Right cardiac atrium (tissue), 5 donors: ENCODE measurements at regions not wholly inside any gene's neighbourhood (a gene's known extent, or its start where the extent isn't known, plus 50 kb on each side); places are given as distances from the start of the nearest gene placed in this dataset.
A peak's percentile ranks its signal among the peaks of the same experiment; 100 is the strongest.

Source experiments
- ATAC-seq, 2 donors: fragments of 200-7000 bp; cut with Tn5 transposase; one replicate each; pipeline versions ENCODE4 v1.8.0 to v1.9.1; 2020; ENCODE audit warnings: moderate library complexity in 2 of 2, mild to moderate bottlenecking in 1 of 2
- DNase-seq, 3 donors: peaks; one replicate each; pipeline ENCODE4 v3.0.0-alpha.2; 2020
- H3K27ac ChIP-seq: one replicate; pipeline ENCODE4 v1.5.1; 2013; ENCODE audit warnings: mild to moderate bottlenecking, low read length, control low read depth, moderate library complexity
- H3K27me3 ChIP-seq: one replicate; pipeline ENCODE4 v1.6.1; 2013; ENCODE audit not compliant: control insufficient read depth, insufficient read depth
- H3K4me1 ChIP-seq: one replicate; pipeline ENCODE4 v1.6.1; 2013; ENCODE audit warnings: low read length; ENCODE audit not compliant: control insufficient read depth, insufficient read depth
- H3K4me3 ChIP-seq: one replicate; pipeline ENCODE4 v1.5.1; 2013; ENCODE audit warnings: low read length, control low read depth
- H3K9me3 ChIP-seq: one replicate; pipeline ENCODE4 v1.6.1; 2013; ENCODE audit warnings: low read length; ENCODE audit not compliant: control insufficient read depth
- WGBS: extraction: QIAGEN DNeasy Blood & Tissue Kit; methylation state at CpG from one replicate; pipeline ENCODE4 v1.1.7; 2013; 5-methylcytosine and 5-hydroxymethylcytosine counted together
- intact Hi-C, 4 donors: fragments of 100-400 bp; cut with DNase I; formaldehyde crosslinking; loops; one replicate each; pipeline versions ENCODE4 v1.11.0 to v1.14.0; 2022 to 2023
- donor health status: healthy with polysubstance abuse.
- donor health status: DM: no; HTN: yes; CAD: no.
- donor health status: DM: no; HTN: no; CAD: no.
- donor health status: DM: no; HTN: yes; CAD: no; lungs with severe emphysema.
- donor health status: DM: yes; HTN: yes; CAD: no.

DNA sequence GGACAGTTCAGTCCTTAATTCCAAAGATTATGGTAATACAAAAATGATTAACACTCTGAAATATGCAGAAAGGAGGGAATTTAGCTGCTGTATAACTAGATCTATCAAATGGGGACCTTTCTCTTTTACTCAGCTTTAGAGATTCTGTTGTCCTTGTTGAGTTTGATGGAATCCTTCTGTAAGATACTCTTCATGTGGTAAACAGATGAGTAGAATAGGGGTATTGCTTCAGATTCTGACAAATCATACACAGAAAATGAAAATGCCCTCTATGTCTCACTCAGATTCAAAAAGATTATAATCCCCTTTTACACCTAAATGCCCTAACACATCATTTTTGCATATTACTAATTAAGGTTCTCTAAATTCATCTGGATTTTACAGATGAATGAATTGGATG lies 50.7 kb downstream of the ARHGAP35 start:
- no peak overlapping the region for H3K4me3 ChIP-seq
- H3K27me3 ChIP-seq = no peaks in the 10 kb centered on the region
- H3K27ac ChIP-seq = no peak overlapping the region
- H3K9me3 ChIP-seq = no peaks in the 10 kb centered on the region
- ATAC-seq (no peak), DNase-seq (no peak)
- intact Hi-C loops = loop anchor here in 2 of 4 donors (10.0 kb wide), 1 partner anchor 47 kb away; the partner anchor contains the start of gene ARHGAP35 (in 2 of the 2)
- H3K4me1 ChIP-seq = peaks cover 13% of the 10 kb centered on the region

- Histone ChIP-seq H3K4me1 (peaks cover 13% of the 10 kb centered on the region), H3K9me3 (no peaks in the 10 kb centered on the region), H3K27ac (peak overlapping the region; percentile 39), H3K4me3 (no peak overlapping the region), H3K27me3 (no peaks in the 10 kb centered on the region)
- intact Hi-C loops = loop anchor here in 2 of 4 donors (10.0 kb wide), 1 partner anchor 49 kb away; the partner anchor contains the start of gene ARHGAP35 (in 2 of the 2)
- no peak for DNase-seq
- WGBS = 48% methylated on average over 6 of the region's 6 CpGs
- peak; percentile 72 to 81 for ATAC-seq
These were observed 52.5 kb downstream of the ARHGAP35 start for GRCh38 chr19:46913198-46913851.

- no peak for ATAC-seq
- Histone ChIP-seq H3K27ac (peak overlapping the region; percentile 42), H3K4me1 (peaks cover 10% of the 10 kb centered on the region), H3K9me3 (no peaks in the 10 kb centered on the region), H3K27me3 (no peaks in the 10 kb centered on the region), H3K4me3 (no peak overlapping the region)
- intact Hi-C loops = loop anchor here in 2 of 4 donors (10.0 kb wide), 1 partner anchor 49 kb away; the partner anchor contains the start of gene ARHGAP35 (in 2 of the 2)
- 43% methylated on average over 4 of the region's 4 CpGs for WGBS
- DNase-seq = no peak
These were observed 53.1 kb downstream of the ARHGAP35 start for GRCh38 chr19:46913852-46914430.

- intact Hi-C loops = loop anchor here in 2 of 4 donors (10.0 kb wide), 1 partner anchor 51 kb away; the partner anchor contains the start of gene ARHGAP35 (in 2 of the 2)
- WGBS = 48% methylated on average over 2 of the region's 2 CpGs
- peaks cover 10% of the 10 kb centered on the region for H3K4me1 ChIP-seq
These were observed 54.6 kb downstream of the ARHGAP35 start for GRCh38 chr19:46915386-46915785.

GRCh38 chr19:46917002-46917401 lies 56.2 kb downstream of the ARHGAP35 start:
- intact Hi-C loops = loop anchor here in 2 of 4 donors (10.0 kb wide), 1 partner anchor 52 kb away; the partner anchor contains the start of gene ARHGAP35 (in 2 of the 2)
- 94% methylated on average over 5 of the region's 5 CpGs for WGBS
- ATAC-seq (no peak), DNase-seq (no peak)
- H3K27me3 ChIP-seq = no peaks in the 10 kb centered on the region
- H3K9me3 ChIP-seq = no peaks in the 10 kb centered on the region
- peaks cover 6% of the 10 kb centered on the region for H3K4me1 ChIP-seq
- H3K27ac ChIP-seq = no peak overlapping the region
- H3K4me3 ChIP-seq = no peak overlapping the region

More at GRCh38 chr19:46915386-46915785, 54.6 kb downstream of the ARHGAP35 start:
- Histone ChIP-seq H3K27ac (no peak overlapping the region), H3K27me3 (no peaks in the 10 kb centered on the region), H3K4me3 (no peak overlapping the region), H3K9me3 (no peaks in the 10 kb centered on the region)
- DNase-seq (no peak), ATAC-seq (peak in 1 of 2 donors; percentile 60)

GRCh38 chr19:46919324-46919723 lies 58.5 kb downstream of the ARHGAP35 start:
- Histone ChIP-seq H3K4me3 (no peak overlapping the region), H3K4me1 (peaks cover 5% of the 10 kb centered on the region), H3K27ac (no peak overlapping the region), H3K9me3 (no peaks in the 10 kb centered on the region), H3K27me3 (no peaks in the 10 kb centered on the region)
- no peak for DNase-seq
- ATAC-seq = no peak
- 87% methylated on average over 8 of the region's 8 CpGs for WGBS
- intact Hi-C loops = loop anchor here in 2 of 4 donors (10.0 kb wide), 1 partner anchor 55 kb away; the partner anchor contains the start of gene ARHGAP35 (in 2 of the 2)

GRCh38 chr19:46920362-46920761 lies 59.6 kb downstream of the ARHGAP35 start:
- intact Hi-C loops = loop anchor here in 2 of 4 donors (10.0 kb wide), 2 partner anchors 56 to 64 kb away; partner anchors contain the start of gene ARHGAP35 (in 1 of the 2)
- DNase-seq = no peak
- peaks cover 11% of the 10 kb centered on the region for H3K4me1 ChIP-seq
- H3K27ac ChIP-seq = no peak overlapping the region
- 79% methylated on average over 14 of the region's 14 CpGs for WGBS
- H3K4me3 ChIP-seq = no peak overlapping the region
- H3K9me3 ChIP-seq = no peaks in the 10 kb centered on the region
- no peaks in the 10 kb centered on the region for H3K27me3 ChIP-seq
- no peak for ATAC-seq

DNA sequence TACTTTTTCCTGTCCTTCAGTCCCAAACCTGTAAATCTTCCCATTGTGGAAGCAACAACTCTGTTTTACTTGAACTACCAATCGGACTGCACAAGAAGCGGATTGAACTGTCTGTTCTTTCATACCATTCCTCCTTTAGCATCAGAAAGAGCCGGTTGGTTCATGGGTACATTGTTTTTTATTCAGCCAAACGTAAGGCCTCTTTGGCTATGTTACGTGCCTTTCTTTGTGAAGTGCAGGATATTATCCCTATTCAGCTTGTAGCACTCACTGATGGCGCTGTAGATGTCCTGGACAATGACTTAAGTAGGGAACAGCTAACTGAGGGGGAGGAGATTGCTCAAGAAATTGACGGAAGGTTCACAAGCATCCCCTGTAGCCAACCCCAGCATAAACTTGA lies 60.3 kb downstream of the ARHGAP35 start:
- WGBS = 96% methylated on average over 7 of the region's 7 CpGs
- no peak overlapping the region for H3K4me3 ChIP-seq
- H3K9me3 ChIP-seq = no peaks in the 10 kb centered on the region
- intact Hi-C loops = loop anchor here in 2 of 4 donors (10.0 kb wide), 2 partner anchors 56 to 64 kb away; partner anchors contain the start of gene ARHGAP35 (in 1 of the 2)
- no peak overlapping the region for H3K27ac ChIP-seq
- DNase-seq = no peak
- no peaks in the 10 kb centered on the region for H3K27me3 ChIP-seq
- peaks cover 16% of the 10 kb centered on the region for H3K4me1 ChIP-seq
- no peak for ATAC-seq

- H3K27ac ChIP-seq = no peak overlapping the region
- H3K27me3 ChIP-seq = no peaks in the 10 kb centered on the region
- no peak overlapping the region for H3K4me3 ChIP-seq
- intact Hi-C loops = loop anchor here in 2 of 4 donors (10.0 kb wide), 2 partner anchors 58 to 62 kb away; partner anchors contain the start of gene ARHGAP35 (in 1 of the 2)
- peaks cover 23% of the 10 kb centered on the region for H3K4me1 ChIP-seq
- 93% methylated on average over 3 of the region's 3 CpGs for WGBS
- DNase-seq (no peak), ATAC-seq (no peak)
- H3K9me3 ChIP-seq = no peaks in the 10 kb centered on the region
These were observed 61.7 kb downstream of the ARHGAP35 start for GRCh38 chr19:46922465-46922864.

DNA sequence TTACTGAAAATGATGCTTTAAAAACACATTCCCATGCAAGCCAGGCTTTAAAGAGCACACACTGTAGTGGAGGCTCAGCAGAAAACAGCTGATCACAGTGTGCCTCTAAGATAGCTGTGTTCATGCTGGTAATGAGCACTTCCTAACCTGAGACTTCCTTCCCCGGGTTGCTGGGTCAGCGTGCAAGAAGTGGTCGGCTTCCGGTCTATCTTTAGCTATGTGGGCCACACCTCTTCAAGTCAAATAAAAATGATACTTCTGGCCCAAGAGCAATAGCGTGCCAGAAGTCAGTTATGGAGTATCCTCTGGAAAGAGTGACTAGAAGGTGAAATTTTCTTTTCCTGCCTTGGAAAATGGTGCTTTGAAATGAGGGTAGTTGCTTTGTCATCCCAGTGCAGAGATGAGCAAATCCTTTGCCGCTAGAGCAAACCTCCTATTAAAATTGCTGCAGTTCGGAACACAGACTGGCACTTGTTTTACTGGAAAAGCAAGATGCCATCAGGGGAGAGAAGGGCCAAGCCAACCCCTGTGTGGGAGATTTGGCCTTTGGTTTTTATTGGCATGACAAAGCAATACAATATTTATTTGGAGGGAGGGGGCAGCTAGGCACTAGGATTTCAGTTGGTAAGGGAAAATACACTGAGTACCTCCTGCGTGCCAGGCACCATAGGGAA lies 64.2 kb downstream of the ARHGAP35 start:
- WGBS = 29% methylated on average over 8 of the region's 8 CpGs
- ATAC-seq (peak; percentile 54 to 91), DNase-seq (no peak)
- H3K27ac ChIP-seq = no peak overlapping the region
- H3K27me3 ChIP-seq = no peaks in the 10 kb centered on the region
- H3K4me1 ChIP-seq = peaks cover 23% of the 10 kb centered on the region
- H3K4me3 ChIP-seq = no peak overlapping the region
- intact Hi-C loops = loop anchor here in 2 of 4 donors (10.0 kb wide), 2 partner anchors 60 kb away; partner anchors contain the start of gene ARHGAP35 (in 1 of the 2)
- H3K9me3 ChIP-seq = no peaks in the 10 kb centered on the region
